ENCODE measurements at regions not wholly inside any gene's neighbourhood (a gene's known extent, or its start where the extent isn't known, plus 50 kb on each side); places are given as distances from the start of the nearest gene placed in this dataset.
"Not testable (repeated sequence)": the region's sequence is repeated elsewhere in the genome, so short reads cannot be mapped to it uniquely, and the experiment has no call there.

DNA sequence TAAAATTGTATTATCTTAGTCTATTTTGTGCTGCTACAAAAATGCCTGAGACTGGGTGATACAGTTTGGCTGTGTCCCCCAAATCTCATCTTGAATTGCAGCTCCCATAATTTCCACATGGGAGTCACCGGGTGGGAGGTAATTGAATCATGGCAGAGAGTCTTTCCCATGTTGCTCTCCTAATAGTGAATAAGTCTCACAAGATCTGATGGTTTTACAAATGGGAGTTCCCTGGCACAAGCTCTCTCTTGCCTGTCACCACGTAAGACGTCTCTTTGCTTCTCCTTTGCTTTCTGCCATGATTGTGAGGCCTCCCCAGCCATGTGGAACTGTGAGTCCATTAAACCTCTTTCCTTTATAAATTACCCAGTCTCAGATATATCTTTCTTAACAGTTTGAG, 57.0 kb upstream of the SLC35F5 start:
- not testable (repeated sequence) for TF ChIP-seq EZH2 (IDR thresholded peaks at IDR 0.05; ENCODE audit: low read depth); CTCF (conservative IDR thresholded peaks at IDR 0.05)

All from PC-9 (cell line).